GM18867 (cell line): ENCODE measurements at regions not wholly inside any gene's neighbourhood (a gene's known extent, or its start where the extent isn't known, plus 50 kb on each side); places are given as distances from the start of the nearest gene placed in this dataset.

Experiments
- ATAC-seq: cut with Tn5 transposase; IDR thresholded peaks from one replicate; pipeline ENCODE4 v1.9.1; 2021; ENCODE audit warnings: mild to moderate bottlenecking, moderate library complexity; ENCODE audit not compliant: unreplicated experiment

GRCh38 chr7:121459148-121459547 is 63.0 kb upstream of the FAM3C start:
- ATAC-seq: no peak

- no peak for ATAC-seq
Measured at GRCh38 chr7:121456785-121457359, 60.8 kb upstream of the FAM3C start.

GRCh38 chr7:121456015-121456414 is 59.9 kb upstream of the FAM3C start:
- ATAC-seq: no peak

- ATAC-seq: no peak
Measured at GRCh38 chr7:121452389-121452788, 56.3 kb upstream of the FAM3C start.

- ATAC-seq: no peak
Measured at GRCh38 chr7:121451367-121452094, 55.4 kb upstream of the FAM3C start.

- ATAC-seq: no peak
Measured at GRCh38 chr7:121450631-121451198, 54.6 kb upstream of the FAM3C start.

- ATAC-seq: no peak
Measured at GRCh38 chr7:121449735-121450240, 53.7 kb upstream of the FAM3C start.

GRCh38 chr7:121449329-121449728 is 53.2 kb upstream of the FAM3C start:
- no peak for ATAC-seq

GRCh38 chr7:121448429-121448828 is 52.3 kb upstream of the FAM3C start:
- ATAC-seq: no peak

GRCh38 chr7:121447911-121448300 is 51.8 kb upstream of the FAM3C start:
- no peak for ATAC-seq

GRCh38 chr7:121447243-121447910 is 51.3 kb upstream of the FAM3C start:
- no peak for ATAC-seq

- no peak for ATAC-seq
Measured at GRCh38 chr7:121446526-121446925, 50.4 kb upstream of the FAM3C start.
